GM21717 (cell line): ENCODE measurements at regions not wholly inside any gene's neighbourhood (a gene's known extent, or its start where the extent isn't known, plus 50 kb on each side); places are given as distances from the start of the nearest gene placed in this dataset.

Source experiments
- ATAC-seq: cut with Tn5 transposase; IDR thresholded peaks from one replicate; pipeline ENCODE4 v1.9.1; 2021; ENCODE audit warnings: mild to moderate bottlenecking, moderate library complexity; ENCODE audit not compliant: unreplicated experiment

- no peak for ATAC-seq
Measured at GRCh38 chr14:53525608-53526007, 372.5 kb upstream of the DDHD1 start.

DNA sequence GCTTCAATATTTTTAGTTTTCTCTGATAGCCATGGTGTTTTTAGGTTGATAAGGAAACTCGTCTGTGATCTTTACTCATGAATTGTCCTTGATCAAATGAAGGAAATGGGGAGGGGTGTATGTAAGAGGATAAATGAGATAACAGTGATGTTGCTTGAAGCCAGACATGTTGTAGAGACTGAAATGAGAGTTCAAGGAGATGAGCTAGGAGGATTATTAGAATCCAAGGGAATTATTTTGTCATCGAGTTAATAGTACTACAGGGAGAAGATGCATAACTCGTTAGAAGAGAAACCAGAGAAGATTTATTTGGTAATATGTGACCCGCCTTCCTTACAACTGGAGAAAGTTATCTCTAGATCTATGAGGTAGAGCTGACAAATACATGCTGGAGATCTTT lies 371.3 kb upstream of the DDHD1 start:
- ATAC-seq: no peak

DNA sequence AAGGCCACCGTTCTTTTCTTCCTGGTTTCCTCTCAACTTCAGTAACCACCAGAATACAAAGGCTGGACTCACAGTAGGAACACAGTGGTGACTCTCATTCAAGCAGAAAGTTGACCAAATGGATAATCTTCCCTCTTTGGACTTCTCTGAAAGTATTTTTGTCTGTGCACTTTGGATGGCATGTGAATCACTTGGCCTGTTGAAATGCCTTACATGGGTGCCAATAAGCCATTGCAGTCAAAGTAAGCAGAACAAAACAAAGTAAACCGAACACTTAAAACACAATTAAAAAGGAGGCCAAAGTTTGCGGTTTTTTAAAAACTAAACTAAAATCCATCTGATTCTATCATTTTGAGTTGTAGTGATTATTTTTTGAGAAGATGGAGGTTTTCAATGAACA lies 370.1 kb upstream of the DDHD1 start:
- no peak for ATAC-seq

GRCh38 chr14:53520078-53520928 lies 367.2 kb upstream of the DDHD1 start:
- ATAC-seq: no peak

- ATAC-seq: no peak
Measured at GRCh38 chr14:53519137-53519536, 366.0 kb upstream of the DDHD1 start.

DNA sequence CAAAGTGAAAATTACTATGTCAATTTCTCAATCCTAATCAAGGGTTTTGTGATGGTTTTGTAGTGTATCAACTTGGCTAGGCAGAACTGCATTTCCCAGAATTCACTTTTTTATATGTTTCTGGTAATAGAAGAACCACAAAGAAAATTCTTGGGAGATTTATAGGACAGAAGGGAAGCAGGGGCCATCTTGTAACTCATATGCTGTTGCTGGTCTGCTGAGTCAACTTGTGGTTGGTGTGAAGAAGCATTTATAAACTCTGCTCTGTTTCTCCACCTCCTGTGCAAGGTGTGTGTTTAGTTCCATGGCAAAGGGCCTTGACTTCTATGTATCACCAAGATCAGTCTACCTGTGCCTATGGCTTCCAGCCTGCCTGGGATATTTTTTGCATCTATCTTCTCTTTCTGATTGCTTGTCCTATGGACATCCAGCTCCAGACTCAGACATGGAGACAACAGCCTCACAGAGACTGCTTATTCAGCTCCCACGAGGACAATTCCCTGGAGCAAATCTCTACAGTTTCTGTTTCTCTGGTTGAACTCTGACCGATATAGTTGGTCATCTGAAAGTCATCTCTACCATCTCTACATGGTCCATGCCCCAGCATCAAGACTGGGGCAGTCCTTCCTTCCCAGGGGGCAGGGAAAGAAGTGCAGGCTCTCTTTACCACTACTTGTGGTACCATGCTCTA lies 364.3 kb upstream of the DDHD1 start:
- ATAC-seq: no peak

- ATAC-seq: no peak
Measured at GRCh38 chr14:53516261-53516774, 363.2 kb upstream of the DDHD1 start.

- ATAC-seq: no peak
Measured at GRCh38 chr14:53515276-53515675, 362.2 kb upstream of the DDHD1 start.

GRCh38 chr14:53514197-53514596 lies 361.1 kb upstream of the DDHD1 start:
- no peak for ATAC-seq

GRCh38 chr14:53510281-53510912 lies 357.3 kb upstream of the DDHD1 start:
- ATAC-seq: no peak

DNA sequence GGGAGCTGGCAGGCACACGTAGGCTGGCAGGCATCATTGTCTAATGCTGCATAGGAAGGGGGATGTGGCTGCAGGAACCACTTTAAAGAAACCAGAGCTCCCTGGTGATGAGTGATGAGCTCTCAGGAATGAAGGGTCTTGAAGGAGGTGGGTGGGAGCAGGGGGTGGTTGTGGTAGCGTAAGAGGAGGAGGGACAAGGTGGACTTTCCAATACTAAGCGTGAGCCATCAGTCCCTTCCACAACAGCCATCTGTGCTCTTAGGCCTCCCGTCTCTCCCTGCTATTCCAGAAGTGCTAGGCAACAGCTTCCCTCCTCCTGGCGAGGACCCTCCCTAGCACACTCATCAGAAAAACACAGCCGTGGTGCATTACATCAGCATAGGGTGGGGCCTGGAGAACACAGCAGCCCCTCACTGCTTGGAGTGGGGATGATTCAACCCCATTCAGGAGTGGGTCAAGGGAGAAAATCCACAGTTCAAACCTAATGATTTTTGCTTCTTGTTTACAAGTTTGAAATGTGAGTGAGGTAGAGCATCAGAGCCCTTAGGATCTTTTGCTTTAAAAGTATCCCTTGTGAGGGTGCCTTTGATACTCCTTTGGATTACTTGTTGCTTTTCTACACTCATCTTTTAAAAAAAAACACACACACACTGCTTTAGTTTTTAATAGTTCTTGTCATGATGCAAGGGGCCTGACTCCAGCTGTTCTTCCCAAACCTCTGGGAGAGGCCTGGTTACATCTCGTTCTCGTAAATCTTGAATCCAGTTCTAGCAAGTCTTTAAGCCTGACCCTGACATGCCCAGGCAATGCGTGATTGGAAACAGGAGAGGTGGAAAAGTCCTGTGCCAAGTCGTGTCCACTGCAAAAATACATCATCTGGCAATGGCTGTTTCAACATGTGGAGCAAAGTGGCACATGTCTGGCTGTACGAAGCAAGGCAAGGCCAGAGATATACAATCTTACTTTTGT lies 356.4 kb upstream of the DDHD1 start:
- no peak for ATAC-seq

DNA sequence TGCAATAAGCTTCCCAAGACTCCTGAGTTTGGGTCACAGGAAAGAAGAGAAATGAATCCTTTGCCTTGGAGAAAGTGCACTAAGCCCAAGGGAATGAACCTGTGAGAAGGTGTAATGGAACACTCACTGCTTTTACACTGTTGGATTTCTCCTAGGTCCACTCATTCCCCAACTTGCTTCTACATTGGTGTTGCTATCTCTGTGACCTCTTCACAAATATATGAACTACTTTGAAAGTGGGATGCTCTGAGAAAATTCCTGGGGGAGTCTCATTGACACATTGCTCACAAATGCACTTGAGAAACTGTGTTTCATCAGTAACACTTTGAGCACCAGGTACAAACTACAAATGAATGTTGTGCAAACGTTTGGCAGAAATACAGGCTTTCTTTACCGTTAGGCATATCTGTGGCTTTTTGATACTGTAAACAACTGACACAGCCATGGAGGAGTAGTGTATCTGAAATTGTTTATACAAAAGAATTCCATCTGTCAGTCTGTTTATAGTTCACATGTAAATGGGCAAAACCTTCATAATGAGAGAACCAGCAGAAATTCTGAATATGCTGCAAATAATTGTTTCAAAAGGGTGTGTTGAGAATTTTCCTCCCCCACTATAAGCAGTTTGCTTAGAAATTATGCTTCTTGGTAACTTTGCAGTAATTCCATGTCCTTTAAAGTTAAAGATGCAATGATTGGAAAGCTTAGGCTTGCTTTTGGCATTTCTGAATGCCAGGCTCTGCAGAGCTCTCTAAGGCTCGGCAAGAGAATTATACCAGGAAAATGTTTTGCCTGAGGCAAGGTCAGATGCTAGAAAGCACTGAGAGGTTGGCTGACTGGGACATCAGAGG lies 348.5 kb upstream of the DDHD1 start:
- ATAC-seq: no peak

DNA sequence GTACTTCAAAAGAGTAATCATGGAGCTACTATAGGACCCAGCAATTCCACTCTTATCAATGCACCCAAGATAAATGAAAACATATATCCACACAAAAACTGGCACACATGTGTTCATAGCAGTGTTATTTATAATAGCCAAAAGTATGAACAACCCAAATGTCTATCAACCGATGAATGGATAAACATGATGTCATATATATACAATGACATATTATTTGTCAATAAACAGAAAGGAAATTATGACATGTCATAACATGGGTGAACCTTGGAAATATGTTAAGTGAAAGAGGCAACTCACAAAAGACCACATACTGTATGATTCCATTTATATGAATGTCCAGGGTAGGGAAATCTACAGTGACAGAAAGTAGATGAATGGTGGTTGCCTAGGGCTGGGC lies 347.1 kb upstream of the DDHD1 start:
- ATAC-seq: no peak

- ATAC-seq: no peak
Measured at GRCh38 chr14:53496668-53497067, 343.5 kb upstream of the DDHD1 start.

GRCh38 chr14:53495846-53496343 lies 342.8 kb upstream of the DDHD1 start:
- no peak for ATAC-seq

DNA sequence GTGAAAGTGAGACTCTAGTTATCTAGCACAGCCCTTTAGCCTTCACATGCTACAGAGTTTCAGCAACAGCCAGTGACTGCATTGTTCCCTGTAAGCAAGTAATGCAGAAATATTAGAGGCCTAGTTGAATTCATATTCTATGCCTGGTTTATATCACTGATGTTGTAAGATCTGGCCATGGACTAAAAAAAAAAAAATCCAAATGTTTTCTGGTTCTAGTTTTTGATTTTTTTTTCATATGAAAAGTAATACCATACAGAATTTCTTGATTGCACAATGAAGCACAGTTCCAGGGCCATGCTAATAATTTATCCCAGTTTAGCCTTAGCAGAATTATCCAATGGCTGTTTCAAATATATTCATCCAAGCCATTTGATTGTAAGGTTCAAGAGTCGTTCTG lies 341.5 kb upstream of the DDHD1 start:
- ATAC-seq: no peak

DNA sequence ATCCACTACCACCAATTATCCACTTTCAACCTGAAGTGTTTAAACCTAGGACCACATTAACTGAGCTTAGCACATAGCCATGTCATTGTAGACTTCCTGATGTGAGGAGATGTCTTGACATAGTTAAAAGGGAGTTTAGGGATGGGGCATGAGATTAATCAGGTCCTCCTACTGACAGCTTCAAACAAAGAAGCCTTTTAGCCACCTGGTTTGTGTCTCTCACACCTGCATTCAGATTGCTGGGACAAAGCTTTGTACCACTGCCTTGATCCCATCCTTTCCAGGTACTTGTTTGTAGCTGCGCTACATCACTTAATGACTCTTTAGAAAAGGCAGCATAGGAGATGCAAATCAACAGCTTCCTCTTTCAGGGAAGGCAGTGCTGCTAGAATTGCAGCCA lies 340.7 kb upstream of the DDHD1 start:
- no peak for ATAC-seq

GRCh38 chr14:53493320-53493719 lies 340.2 kb upstream of the DDHD1 start:
- no peak for ATAC-seq

DNA sequence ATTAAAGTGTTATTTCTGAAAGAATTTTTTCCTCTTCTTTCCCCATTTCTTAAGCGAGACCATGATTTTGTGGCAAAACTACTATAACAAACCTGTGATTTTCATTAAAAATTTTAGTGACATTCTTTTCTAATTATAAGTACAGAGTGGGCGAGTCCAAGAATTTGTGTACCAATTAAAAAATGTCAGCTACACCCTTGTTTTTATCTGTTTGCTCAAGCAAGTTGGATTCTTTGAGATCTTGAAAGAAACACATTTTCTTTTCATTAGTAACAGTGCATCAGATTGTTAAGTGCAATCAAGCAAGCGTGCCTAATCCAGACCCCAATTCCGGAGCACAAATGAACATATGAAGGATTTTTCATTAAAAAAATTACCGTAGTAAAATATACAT lies 338.8 kb upstream of the DDHD1 start:
- no peak for ATAC-seq
